T-helper 2 cell treated with Interferon-gamma antibody and Interleukin-4, amounts not matched to agents 5 μg/mL and 100 μg/mL, for 36 hours (primary cell): ENCODE measurements at regions not wholly inside any gene's neighbourhood (a gene's known extent, or its start where the extent isn't known, plus 50 kb on each side); places are given as distances from the start of the nearest gene placed in this dataset.
"Not testable (repeated sequence)": the region's sequence is repeated elsewhere in the genome, so short reads cannot be mapped to it uniquely, and the experiment has no call there.

ENCODE experiments used
- DNase-seq: peaks from one replicate; pipeline ENCODE4 v3.0.0; 2021; ENCODE audit warnings: low spot score
- H3K27ac Mint-ChIP-seq: one replicate; pipeline ENCODE4 v1.8.0; 2021; ENCODE audit warnings: mild to moderate bottlenecking, mixed read lengths
- H3K27me3 Mint-ChIP-seq: one replicate; pipeline ENCODE4 v1.8.0; 2021; ENCODE audit warnings: low read depth, mixed read lengths
- H3K36me3 Mint-ChIP-seq: one replicate; pipeline ENCODE4 v1.8.0; 2021; ENCODE audit warnings: low read depth, mixed read lengths
- H3K4me1 Mint-ChIP-seq: one replicate; pipeline ENCODE4 v1.8.0; 2021; ENCODE audit warnings: low read depth, mixed read lengths
- H3K4me3 Mint-ChIP-seq: one replicate; pipeline ENCODE4 v1.8.0; 2022; ENCODE audit warnings: mild to moderate bottlenecking, moderate library complexity, mixed read lengths
- H3K9me3 Mint-ChIP-seq: one replicate; pipeline ENCODE4 v1.8.0; 2021; ENCODE audit warnings: mixed read lengths

DNA sequence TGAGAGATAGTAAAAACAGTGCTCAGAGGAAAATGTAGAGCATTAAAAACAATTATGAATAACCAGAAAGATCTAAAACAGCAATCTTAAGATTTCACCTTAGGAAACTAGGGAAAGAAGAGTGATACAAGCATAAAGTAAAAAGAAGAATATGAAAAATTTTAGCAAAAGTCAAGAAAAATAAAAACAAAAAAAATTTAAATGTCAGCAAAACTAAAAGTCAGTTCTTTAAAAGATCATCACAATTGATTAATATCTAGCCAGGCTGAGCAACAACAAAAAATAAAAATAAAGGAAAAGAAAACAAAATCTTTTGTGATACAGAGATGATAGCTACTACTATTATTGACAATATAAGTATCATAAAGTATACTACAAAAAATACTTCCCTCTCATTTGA is 1088.1 kb upstream of the EDIL3 start:
- Mint-ChIP-seq H3K9me3 (peaks cover 20% of the 10 kb centered on the region), H3K4me3 (no peak overlapping the region), H3K27ac (no peak overlapping the region), H3K36me3 (no peaks in the 10 kb centered on the region), H3K27me3 (no peaks in the 10 kb centered on the region), H3K4me1 (no peaks in the 10 kb centered on the region)
- DNase-seq: no peak

DNA sequence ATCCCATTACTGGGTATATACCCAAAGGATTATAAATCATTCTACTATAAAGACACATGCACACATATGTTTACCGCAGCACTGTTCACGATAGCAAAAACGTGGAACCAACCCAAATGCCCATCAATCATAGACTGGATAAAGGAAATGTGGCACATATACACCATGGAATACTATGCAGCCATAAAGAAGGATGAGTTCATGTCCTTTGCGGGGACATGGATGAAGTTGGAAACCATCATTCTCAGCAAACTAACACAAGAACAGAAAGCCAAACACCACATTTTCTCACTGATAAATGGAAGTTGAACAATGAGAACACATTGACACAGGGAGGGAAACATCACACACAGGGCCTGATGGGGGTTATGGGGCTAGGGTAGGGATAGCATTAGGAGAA is 1090.5 kb upstream of the EDIL3 start:
- not testable (repeated sequence) for DNase-seq, H3K4me1 Mint-ChIP-seq, H3K27me3 Mint-ChIP-seq, H3K36me3 Mint-ChIP-seq, H3K27ac Mint-ChIP-seq, H3K4me3 Mint-ChIP-seq
- peaks cover 24% of the 10 kb centered on the region for H3K9me3 Mint-ChIP-seq

DNA sequence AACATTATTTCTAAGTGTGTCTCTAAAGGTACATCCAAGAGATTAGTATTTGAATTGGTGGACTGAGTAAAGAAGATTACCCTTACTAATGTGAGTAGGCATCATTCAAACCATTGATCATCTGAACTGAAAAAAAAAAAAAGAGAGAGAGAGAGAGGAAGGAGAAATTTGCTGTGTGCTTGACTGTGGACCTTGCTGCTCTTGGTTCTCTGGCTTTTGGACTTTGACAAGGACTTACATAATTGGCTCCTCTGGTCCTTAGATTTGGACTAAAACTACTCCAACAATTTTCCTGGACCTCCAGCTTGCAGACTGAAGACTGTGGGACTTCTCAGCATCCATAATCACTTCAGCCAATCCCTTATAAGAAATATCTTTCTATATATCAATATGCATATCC is 1091.9 kb upstream of the EDIL3 start:
- Mint-ChIP-seq H3K27me3 (no peaks in the 10 kb centered on the region), H3K36me3 (no peaks in the 10 kb centered on the region), H3K27ac (no peak overlapping the region), H3K9me3 (peaks cover 22% of the 10 kb centered on the region), H3K4me3 (no peak overlapping the region), H3K4me1 (no peaks in the 10 kb centered on the region)
- DNase-seq: no peak

DNA sequence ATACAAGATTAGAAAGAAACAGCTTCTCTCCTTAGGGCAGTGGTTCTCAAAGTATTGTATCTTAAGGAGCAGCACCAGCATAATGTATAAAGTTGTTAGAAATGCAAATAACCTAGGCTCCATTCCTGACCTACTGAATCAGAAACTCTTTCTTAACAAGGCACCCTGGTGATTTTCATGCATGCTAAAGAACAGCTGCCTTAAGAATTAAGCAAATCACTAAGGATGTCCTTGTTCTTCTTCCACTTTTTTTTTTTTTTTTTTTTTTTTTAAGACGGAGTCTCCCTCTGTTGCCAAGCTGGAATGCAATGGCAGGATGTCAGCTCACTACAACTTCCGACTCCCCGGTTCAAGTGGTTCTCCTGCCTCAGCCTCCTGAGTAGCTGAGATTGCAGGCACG is 1095.2 kb upstream of the EDIL3 start:
- Mint-ChIP-seq H3K36me3 (no peaks in the 10 kb centered on the region), H3K27me3 (no peaks in the 10 kb centered on the region), H3K4me3 (no peak overlapping the region), H3K9me3 (peaks cover 17% of the 10 kb centered on the region), H3K27ac (no peak overlapping the region), H3K4me1 (no peaks in the 10 kb centered on the region)
- no peak for DNase-seq

DNA sequence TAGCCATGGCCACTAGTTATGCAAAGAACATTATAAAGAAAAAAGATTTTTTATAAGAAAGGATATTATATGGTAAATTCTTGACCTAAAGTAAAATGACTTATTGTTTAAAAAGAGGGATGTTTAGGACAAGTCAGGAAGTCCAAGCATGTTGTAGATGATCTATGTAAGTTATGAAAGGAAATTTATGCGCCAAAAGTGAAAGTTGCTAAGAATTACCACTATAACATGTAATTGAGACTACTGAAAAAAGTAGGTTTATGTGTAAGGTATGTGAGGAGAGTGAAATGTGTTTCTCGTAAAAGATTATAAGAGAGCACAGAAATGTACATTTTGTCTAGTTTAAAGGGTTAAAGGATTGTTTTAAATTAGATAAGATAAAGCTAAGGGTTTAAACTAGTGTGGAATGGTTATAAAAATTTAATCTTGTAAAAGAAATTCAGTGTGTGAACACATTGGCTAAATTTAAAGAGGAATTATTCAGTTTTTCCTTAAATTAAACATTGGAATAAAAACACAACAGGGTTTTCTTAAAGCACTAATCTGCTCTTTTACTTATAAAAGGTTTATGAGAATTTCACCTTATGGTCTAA is 1100.4 kb upstream of the EDIL3 start:
- Mint-ChIP-seq H3K9me3 (peaks cover 21% of the 10 kb centered on the region), H3K36me3 (no peaks in the 10 kb centered on the region), H3K27ac (no peak overlapping the region), H3K4me3 (no peak overlapping the region), H3K27me3 (no peaks in the 10 kb centered on the region), H3K4me1 (no peaks in the 10 kb centered on the region)
- no peak for DNase-seq

DNA sequence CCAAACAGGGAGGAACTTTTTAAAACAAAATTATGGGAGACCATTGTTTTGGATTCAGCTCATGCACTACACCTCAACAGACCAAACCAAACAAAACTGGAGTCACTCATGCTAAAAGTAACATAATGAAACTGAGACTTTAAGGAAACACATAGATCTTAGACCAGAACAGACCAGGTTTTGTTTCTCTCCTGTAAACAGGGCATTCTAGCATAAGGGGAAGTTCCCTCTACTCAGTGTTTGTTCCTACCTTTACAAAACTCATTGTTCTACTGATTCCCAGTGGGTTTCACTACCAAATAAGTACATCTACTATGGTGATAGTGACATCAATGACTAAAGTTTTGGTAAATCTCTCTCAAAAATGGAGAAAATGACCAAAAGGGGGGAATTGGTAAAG is 1103.6 kb upstream of the EDIL3 start:
- no peak overlapping the region for H3K4me3 Mint-ChIP-seq

DNA sequence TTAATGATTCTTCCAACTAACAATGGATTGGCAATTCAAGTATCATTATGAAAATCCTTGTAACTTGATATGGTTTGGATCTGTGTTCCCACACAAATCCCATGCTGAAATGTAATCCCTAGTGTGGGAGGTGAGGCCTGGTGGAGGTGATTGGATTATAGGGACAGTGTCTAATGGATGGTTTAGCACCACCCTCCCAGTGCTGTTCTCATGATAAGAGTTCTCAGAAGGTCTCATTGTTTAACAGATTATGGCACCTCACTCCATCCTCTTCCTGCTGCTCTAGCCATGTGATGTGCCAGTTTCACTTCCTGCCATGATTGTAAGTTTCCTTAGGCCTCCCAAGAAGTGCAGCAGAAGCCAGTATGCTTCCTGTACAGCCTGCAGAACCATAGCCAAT is 1116.2 kb upstream of the EDIL3 start:
- H3K36me3 Mint-ChIP-seq: no peaks in the 10 kb centered on the region
- H3K27ac Mint-ChIP-seq: no peak overlapping the region
- H3K4me1 Mint-ChIP-seq: no peaks in the 10 kb centered on the region
- H3K4me3 Mint-ChIP-seq: no peak overlapping the region
- H3K9me3 Mint-ChIP-seq: peaks cover 22% of the 10 kb centered on the region
- no peak for DNase-seq
- no peaks in the 10 kb centered on the region for H3K27me3 Mint-ChIP-seq

More for the DNA sequence above, 1103.6 kb upstream of the EDIL3 start:
- DNase-seq: no peak
- H3K9me3 Mint-ChIP-seq: peaks cover 42% of the 10 kb centered on the region
- H3K36me3 Mint-ChIP-seq: no peaks in the 10 kb centered on the region
- H3K27me3 Mint-ChIP-seq: no peaks in the 10 kb centered on the region
- no peaks in the 10 kb centered on the region for H3K4me1 Mint-ChIP-seq
- no peak overlapping the region for H3K27ac Mint-ChIP-seq

DNA sequence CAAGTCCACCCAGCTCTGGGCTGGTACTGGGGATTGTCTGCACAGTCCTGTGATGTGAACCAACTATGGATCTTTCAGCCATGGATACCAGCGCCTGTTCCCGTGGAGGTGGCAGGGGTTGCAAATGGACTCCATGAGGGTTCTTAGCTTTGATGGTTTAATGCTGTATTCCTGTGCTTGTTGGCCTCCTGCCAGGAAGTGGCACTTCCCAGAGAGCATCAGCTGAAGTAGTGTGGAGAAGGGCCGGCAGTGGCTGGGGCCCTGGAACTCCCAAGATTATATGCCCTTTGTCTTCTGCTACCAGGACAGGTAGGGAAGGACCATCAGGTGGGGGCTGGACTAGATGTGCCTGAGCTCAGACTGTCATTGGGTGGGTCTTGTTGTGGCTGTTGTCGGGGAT is 1104.8 kb upstream of the COX7C start:
- no peak for DNase-seq
- H3K4me3 Mint-ChIP-seq: no peak overlapping the region
- no peaks in the 10 kb centered on the region for H3K36me3 Mint-ChIP-seq
- H3K27me3 Mint-ChIP-seq: no peaks in the 10 kb centered on the region
- peaks cover 43% of the 10 kb centered on the region for H3K9me3 Mint-ChIP-seq
- no peaks in the 10 kb centered on the region for H3K4me1 Mint-ChIP-seq
- no peak overlapping the region for H3K27ac Mint-ChIP-seq

DNA sequence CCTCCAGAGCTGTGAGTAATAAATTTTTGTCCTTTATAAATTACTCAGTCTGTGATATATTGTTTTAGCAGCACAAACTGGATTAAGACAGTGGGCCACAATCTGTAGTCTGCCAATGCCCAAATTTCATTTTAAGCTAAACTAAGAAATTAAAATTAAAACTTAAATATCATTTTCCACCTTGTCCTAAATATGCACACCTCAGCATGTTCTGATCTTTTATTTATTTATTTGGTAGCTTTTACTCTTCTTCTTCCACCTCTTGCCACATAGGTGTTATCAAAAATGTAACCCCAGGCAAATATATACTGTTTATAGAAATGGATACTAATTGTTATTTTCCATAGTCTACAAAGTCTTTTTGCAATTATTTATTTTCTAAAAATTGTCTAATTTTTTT is 1102.2 kb upstream of the COX7C start:
- H3K27me3 Mint-ChIP-seq: no peaks in the 10 kb centered on the region
- DNase-seq: no peak
- peaks cover 21% of the 10 kb centered on the region for H3K9me3 Mint-ChIP-seq
- H3K4me3 Mint-ChIP-seq: no peak overlapping the region
- H3K4me1 Mint-ChIP-seq: no peaks in the 10 kb centered on the region
- no peak overlapping the region for H3K27ac Mint-ChIP-seq
- H3K36me3 Mint-ChIP-seq: no peaks in the 10 kb centered on the region

DNA sequence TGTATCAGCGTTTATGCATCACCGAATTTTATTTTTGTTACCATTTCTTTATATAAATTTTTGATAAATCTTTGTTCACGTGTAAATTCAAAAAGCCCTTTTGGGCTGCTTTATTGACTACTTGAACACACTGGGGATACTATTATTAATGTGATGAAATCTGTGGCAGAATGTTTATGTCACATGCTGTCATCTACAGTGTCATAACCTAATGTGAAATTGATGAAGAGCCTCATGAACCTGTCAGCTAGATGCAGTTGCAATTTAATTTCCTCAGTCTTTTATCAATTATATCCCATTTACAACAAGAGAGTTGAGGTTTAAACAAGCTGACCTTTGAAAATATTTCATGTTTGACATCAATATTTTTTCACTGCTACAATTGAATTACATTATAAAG is 1100.4 kb upstream of the COX7C start:
- Mint-ChIP-seq H3K4me1 (no peaks in the 10 kb centered on the region), H3K27ac (no peak overlapping the region), H3K4me3 (no peak overlapping the region), H3K27me3 (no peaks in the 10 kb centered on the region), H3K36me3 (no peaks in the 10 kb centered on the region), H3K9me3 (peaks cover 9% of the 10 kb centered on the region)
- DNase-seq: no peak

DNA sequence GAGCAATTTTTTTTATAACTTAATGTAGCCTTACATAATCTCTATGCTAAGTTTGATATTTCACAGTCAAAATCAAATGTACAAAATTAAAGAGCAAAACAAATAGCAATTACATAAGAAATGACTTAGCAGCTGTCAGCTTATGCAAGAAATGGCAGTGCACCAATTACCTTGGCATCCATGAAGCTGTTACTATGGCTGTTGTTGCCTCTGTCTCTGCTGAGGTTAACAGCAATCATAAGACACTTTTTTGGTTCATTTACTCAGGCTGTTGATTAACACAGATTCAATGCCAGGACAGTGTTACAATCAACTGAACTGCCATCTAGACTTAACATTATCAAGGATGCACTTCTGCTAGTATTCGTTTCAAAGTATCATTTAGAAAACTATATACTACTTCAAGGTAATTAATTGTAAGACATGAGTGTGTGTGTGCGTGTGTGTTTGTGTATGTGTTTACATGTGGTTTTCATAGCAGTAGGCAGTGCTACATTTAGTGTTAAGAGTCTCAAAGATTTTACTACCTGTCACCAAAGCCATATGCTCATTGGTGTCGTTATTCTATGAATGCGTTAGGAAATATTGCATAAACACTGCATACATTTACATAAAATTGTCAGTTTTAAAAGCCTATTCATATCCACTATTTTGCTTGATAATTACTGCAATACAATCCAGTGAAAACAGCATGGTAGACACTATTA is 1084.2 kb upstream of the COX7C start:
- Mint-ChIP-seq H3K36me3 (no peaks in the 10 kb centered on the region), H3K4me1 (no peaks in the 10 kb centered on the region), H3K27ac (no peak overlapping the region), H3K27me3 (no peaks in the 10 kb centered on the region), H3K9me3 (no peaks in the 10 kb centered on the region), H3K4me3 (no peak overlapping the region)
- DNase-seq: no peak

DNA sequence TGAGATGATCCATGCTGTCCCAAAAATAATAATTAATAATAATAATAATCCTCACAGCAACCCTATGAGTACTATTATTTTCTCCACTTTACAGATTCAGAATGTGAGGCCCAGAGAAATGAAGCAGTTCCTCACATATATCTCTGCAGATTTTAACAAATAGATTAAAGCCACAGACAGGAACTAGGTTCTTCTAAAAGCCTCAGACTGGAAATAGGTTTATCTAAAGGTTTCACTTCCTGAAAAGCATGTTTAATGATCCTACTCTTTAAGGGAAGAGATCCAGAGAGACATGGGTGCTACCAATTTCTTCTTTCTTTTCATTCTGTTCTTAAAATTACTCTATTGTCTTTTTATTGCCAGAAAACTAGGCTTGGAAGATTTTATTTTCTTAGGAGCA is 1079.4 kb upstream of the COX7C start:
- Mint-ChIP-seq H3K9me3 (no peaks in the 10 kb centered on the region), H3K4me1 (no peaks in the 10 kb centered on the region), H3K27ac (no peak overlapping the region), H3K27me3 (no peaks in the 10 kb centered on the region), H3K36me3 (no peaks in the 10 kb centered on the region), H3K4me3 (no peak overlapping the region)
- DNase-seq: no peak

DNA sequence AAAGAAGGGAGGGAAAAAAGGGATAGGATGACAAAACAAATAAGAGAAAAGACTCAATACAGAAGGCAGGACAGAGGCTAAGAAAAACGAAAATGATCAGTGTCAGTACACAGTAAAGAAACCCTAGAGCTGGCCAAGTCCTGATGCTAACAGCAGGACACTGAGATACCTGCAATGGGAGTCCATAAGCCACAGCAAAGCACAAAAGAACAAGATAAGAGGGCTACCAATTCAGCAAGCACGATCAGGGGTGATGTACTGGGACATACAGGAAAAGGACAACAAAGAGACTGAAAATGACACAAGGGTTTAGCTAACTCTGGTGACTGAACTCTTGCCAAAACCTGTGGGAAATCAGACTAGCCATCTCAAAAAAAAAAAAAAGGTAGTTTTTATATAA is 1072.6 kb upstream of the COX7C start:
- DNase-seq: no peak
- no peaks in the 10 kb centered on the region for H3K27me3 Mint-ChIP-seq
- no peak overlapping the region for H3K4me3 Mint-ChIP-seq
- no peaks in the 10 kb centered on the region for H3K4me1 Mint-ChIP-seq
- H3K36me3 Mint-ChIP-seq: no peaks in the 10 kb centered on the region
- H3K9me3 Mint-ChIP-seq: peaks cover 15% of the 10 kb centered on the region
- no peak overlapping the region for H3K27ac Mint-ChIP-seq

DNA sequence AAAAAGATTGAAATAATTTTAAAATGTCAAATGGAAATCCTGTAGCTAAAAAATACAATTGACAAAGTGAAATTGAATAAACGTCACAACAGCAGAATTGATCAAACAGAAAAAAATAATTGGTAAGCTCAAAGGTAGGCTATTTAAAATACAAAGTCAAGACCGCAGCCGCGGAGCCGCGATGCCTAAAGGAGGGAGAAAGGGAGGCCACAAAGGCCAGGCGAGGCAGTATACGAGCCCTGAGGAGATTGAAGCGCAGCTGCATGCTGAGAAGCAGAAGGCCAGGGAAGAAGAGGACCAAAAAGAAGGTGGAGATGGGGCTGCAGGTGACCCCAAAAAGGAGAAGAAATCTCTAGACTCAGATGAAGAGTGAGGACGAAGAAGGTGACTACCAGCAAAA is 1068.5 kb upstream of the COX7C start:
- peaks cover 28% of the 10 kb centered on the region for H3K9me3 Mint-ChIP-seq
- no peak overlapping the region for H3K4me3 Mint-ChIP-seq
- no peaks in the 10 kb centered on the region for H3K36me3 Mint-ChIP-seq
- no peak overlapping the region for H3K27ac Mint-ChIP-seq
- no peak for DNase-seq
- no peaks in the 10 kb centered on the region for H3K27me3 Mint-ChIP-seq
- no peaks in the 10 kb centered on the region for H3K4me1 Mint-ChIP-seq
